Panc1 (cell line): ENCODE measurements at regions not wholly inside any gene's neighbourhood (a gene's known extent, or its start where the extent isn't known, plus 50 kb on each side); places are given as distances from the start of the nearest gene placed in this dataset.
"Not testable (repeated sequence)": the region's sequence is repeated elsewhere in the genome, so short reads cannot be mapped to it uniquely, and the experiment has no call there.

ENCODE experiments used
- ATAC-seq: fragments of 200-7000 bp; cut with Tn5 transposase; 2 replicates; pipeline ENCODE4 v1.9.1; 2020; ENCODE audit warnings: mild to moderate bottlenecking, moderate library complexity
- BruUV-seq: library from RNA; stranded (reverse); fragments of 400-500 nt; replicated peaks from 2 replicates; lab custom pipeline; 2021; lab: Mats Ljungman, UMichigan
- CTCF ChIA-PET: fragments of 300-600 bp; sonication (Branson Sonifier 250); formaldehyde crosslinking; loops from one replicate; lab custom pipeline; 2022; ENCODE audit warnings: antibody characterized with exemption; lab: Charles Lee
- POLR2A ChIA-PET: fragments of 300-600 bp; sonication (Branson Sonifier 250); formaldehyde crosslinking; loops from one replicate; lab custom pipeline; 2022; ENCODE audit warnings: antibody characterized with exemption; lab: Charles Lee
- DNase-seq: peaks from one replicate; pipeline ENCODE4 v3.0.0-alpha.2; 2010; ENCODE audit warnings: low read depth, low spot score
- H3K27ac ChIP-seq: 2 replicates; pipeline ENCODE4 v1.5.1; 2011; ENCODE audit warnings: mild to moderate bottlenecking, low read length, inconsistent platforms
- H3K27me3 ChIP-seq: fragments of 200-500 bp; sonication (Bioruptor generic); 2 replicates; pipeline ENCODE4 v1.6.0; 2014; ENCODE audit warnings: low read length, inconsistent platforms; ENCODE audit not compliant: control insufficient read depth, insufficient read depth
- H3K36me3 ChIP-seq: fragments of 200-500 bp; sonication (Bioruptor generic); 2 replicates; pipeline ENCODE4 v1.5.1; 2014; ENCODE audit warnings: inconsistent platforms, mild to moderate bottlenecking, low read length, moderate library complexity; ENCODE audit not compliant: control insufficient read depth, insufficient read depth
- H3K4me1 ChIP-seq: 2 replicates; pipeline ENCODE4 v1.5.1; 2011; ENCODE audit warnings: inconsistent platforms, mild to moderate bottlenecking, low read length, moderate library complexity; ENCODE audit not compliant: control insufficient read depth, insufficient read depth
- H3K4me3 ChIP-seq, 2 experiments: 2 replicates each; pipeline ENCODE4 v1.5.1; 2011 to 2012; ENCODE audit warnings: low read depth in 2 of 2, low read length in 2 of 2, mild to moderate bottlenecking in 2 of 2, inconsistent platforms in 1 of 2, moderate library complexity in 1 of 2
- H3K9me3 ChIP-seq: fragments of 200-500 bp; sonication (Bioruptor generic); 2 replicates; pipeline ENCODE4 v1.5.1; 2014; ENCODE audit warnings: low read depth, mild to moderate bottlenecking, inconsistent platforms, low read length, moderate library complexity; ENCODE audit not compliant: control insufficient read depth, insufficient read depth
- CTCF ChIP-seq: fragments of 450-650 bp; IDR thresholded peaks from 2 replicates; pipeline ENCODE4 v1.5.1; 2017; ENCODE audit warnings: mild to moderate bottlenecking
- POLR2AphosphoS5 ChIP-seq: IDR thresholded peaks from 2 replicates; pipeline ENCODE4 v1.6.1; 2012; ENCODE audit warnings: mild to moderate bottlenecking, low read depth, low read length, moderate library complexity
- REST ChIP-seq, 2 experiments: IDR thresholded peaks; 2 replicates each; pipeline ENCODE4 v1.6.1; 2011 to 2012; ENCODE audit warnings: low read depth in 2 of 2, control low read depth in 1 of 2, low read length in 1 of 2, mild to moderate bottlenecking in 1 of 2, moderate library complexity in 1 of 2; ENCODE audit not compliant: insufficient read depth in 1 of 2
- SIN3A ChIP-seq: IDR thresholded peaks from 2 replicates; pipeline ENCODE4 v1.6.1; 2012; ENCODE audit warnings: low read depth, mild to moderate bottlenecking, low read length, moderate library complexity, borderline replicate concordance; ENCODE audit not compliant: insufficient read depth
- TCF7L2 ChIP-seq: IDR thresholded peaks from 2 replicates; pipeline ENCODE4 v1.6.1; 2011; ENCODE audit warnings: mild to moderate bottlenecking, low read depth, low read length, inconsistent platforms
- in situ Hi-C: cut with HindIII; loops from 2 replicates; pipeline ENCODE4 v1.10.0; 2016; ENCODE audit warnings: low sequenced_read_pairs, low pct_unique_long_range_greater_than_20kb
- intact Hi-C: fragments of 100-400 bp; cut with micrococcal nuclease; formaldehyde crosslinking; loops from one replicate; pipeline ENCODE4 v1.10.0; 2022; ENCODE audit not compliant: unreplicated experiment

- peak; percentile 8 for DNase-seq
- intact Hi-C loops = loop anchor here (2.0 to 10.0 kb wide), 3 partner anchors 288 to 1358 kb away; no protein-coding TSS in a partner anchor
Measured at GRCh38 chr3:181326637-181327223, 337.2 kb upstream of the DNAJC19 start.

GRCh38 chr3:181324516-181324915, 335.0 kb upstream of the DNAJC19 start:
- CTCF ChIA-PET, H3K4me1 ChIP-seq, BruUV-seq, ATAC-seq, H3K36me3 ChIP-seq, in situ Hi-C loops, H3K4me3 ChIP-seq, H3K27ac ChIP-seq, DNase-seq, H3K27me3 ChIP-seq, POLR2A ChIA-PET, H3K9me3 ChIP-seq: not testable (repeated sequence)
- intact Hi-C loops = loop anchor here (10.0 kb wide), 2 partner anchors 290 to 1360 kb away; no protein-coding TSS in a partner anchor
- peak; percentile 23 for TF ChIP-seq CTCF

More at GRCh38 chr3:181326637-181327223, 337.2 kb upstream of the DNAJC19 start:
- ATAC-seq = no peak
- Histone ChIP-seq H3K27ac (no peak overlapping the region), H3K4me1 (no peaks in the 10 kb centered on the region), H3K4me3 (no peak overlapping the region), H3K36me3 (no peaks in the 10 kb centered on the region), H3K9me3 (no peaks in the 10 kb centered on the region), H3K27me3 (no peaks in the 10 kb centered on the region)
- CTCF ChIA-PET = no interaction called here
- TF ChIP-seq SIN3A (no peak), CTCF (peak; percentile 78)
- BruUV-seq = no TSS peak
- POLR2A ChIA-PET = no interaction called here
- in situ Hi-C loops = no loop called here

- ChIA-PET POLR2A (no interaction called here), CTCF (no interaction called here)
- H3K4me1 ChIP-seq = no peaks in the 10 kb centered on the region
- BruUV-seq = no TSS peak
- TF ChIP-seq SIN3A (no peak), POLR2AphosphoS5 (no peak), REST (IDR thresholded peaks at IDR 0.05; ENCODE audit: insufficient read depth in 1 of 2, low read depth in 2 of 2, low read length in 1 of 2) (no peak), TCF7L2 (no peak), CTCF (no peak)
- ATAC-seq = no peak
- intact Hi-C loops (no loop called here), in situ Hi-C loops (no loop called here)
- H3K27ac ChIP-seq = no peak overlapping the region
- no peak overlapping the region for H3K4me3 ChIP-seq
- DNase-seq = no peak
- H3K27me3 ChIP-seq = no peaks in the 10 kb centered on the region
- H3K9me3 ChIP-seq = no peaks in the 10 kb centered on the region
- H3K36me3 ChIP-seq = no peaks in the 10 kb centered on the region
Measured at GRCh38 chr3:181318321-181318720, 328.8 kb upstream of the DNAJC19 start.
